ENCODE measurements at regions not wholly inside any gene's neighbourhood (a gene's known extent, or its start where the extent isn't known, plus 50 kb on each side); places are given as distances from the start of the nearest gene placed in this dataset.

GRCh38 chr15:91793771-91794170 is 59.7 kb upstream of the SLCO3A1 start:
- TF ChIP-seq POLR2A (IDR thresholded peaks at IDR 0.05; ENCODE audit: extremely low read depth, insufficient read length) (no peak), CTCF (IDR thresholded peaks at IDR 0.05; ENCODE audit: low read depth, low read length) (no peak), MAX (IDR thresholded peaks at IDR 0.05; ENCODE audit: low read depth, low read length) (no peak), MYC (IDR thresholded peaks at IDR 0.05; ENCODE audit: low read depth, low read length) (no peak)
- no peak overlapping the region for H3K4me3 ChIP-seq (ENCODE audit: low read depth, low read length)
- DNase-seq (ENCODE audit: low read depth), result no peak

- H3K4me3 ChIP-seq (ENCODE audit: low read depth, low read length), result no peak overlapping the region
- no peak for DNase-seq (ENCODE audit: low read depth)
- TF ChIP-seq CTCF (IDR thresholded peaks at IDR 0.05; ENCODE audit: low read depth, low read length), result no peak
- no peak for TF ChIP-seq MYC (IDR thresholded peaks at IDR 0.05; ENCODE audit: low read depth, low read length)
- no peak for TF ChIP-seq POLR2A (IDR thresholded peaks at IDR 0.05; ENCODE audit: extremely low read depth, insufficient read length)
- TF ChIP-seq MAX (IDR thresholded peaks at IDR 0.05; ENCODE audit: low read depth, low read length), result no peak
Measured at GRCh38 chr15:91795235-91795634, 58.3 kb upstream of the SLCO3A1 start.

GRCh38 chr15:91801836-91802534 is 51.5 kb upstream of the SLCO3A1 start:
- no peak for DNase-seq (ENCODE audit: low read depth)
- H3K4me3 ChIP-seq (ENCODE audit: low read depth, low read length), result no peak overlapping the region
- no peak for TF ChIP-seq POLR2A (IDR thresholded peaks at IDR 0.05; ENCODE audit: extremely low read depth, insufficient read length)
- no peak for TF ChIP-seq MYC (IDR thresholded peaks at IDR 0.05; ENCODE audit: low read depth, low read length)
- no peak for TF ChIP-seq CTCF (IDR thresholded peaks at IDR 0.05; ENCODE audit: low read depth, low read length)
- no peak for TF ChIP-seq MAX (IDR thresholded peaks at IDR 0.05; ENCODE audit: low read depth, low read length)

GRCh38 chr15:91803260-91803659 is 50.2 kb upstream of the SLCO3A1 start:
- no peak for DNase-seq (ENCODE audit: low read depth)
- no peak for TF ChIP-seq MYC (IDR thresholded peaks at IDR 0.05; ENCODE audit: low read depth, low read length)
- no peak overlapping the region for H3K4me3 ChIP-seq (ENCODE audit: low read depth, low read length)

Data from NB4 (cell line).